ENCODE measurements at regions not wholly inside any gene's neighbourhood (a gene's known extent, or its start where the extent isn't known, plus 50 kb on each side); places are given as distances from the start of the nearest gene placed in this dataset.

GRCh38 chr13:111413407-111414187 lies 93.2 kb downstream of the TEX29 start:
- no peak for DNase-seq
- Histone ChIP-seq H3K27me3 (peaks cover 0 to 5% of the 10 kb centered on the region in 2 donors), H3K4me1 (no peaks in the 10 kb centered on the region), H3K36me3 (no peaks in the 10 kb centered on the region), H3K9me3 (no peaks in the 10 kb centered on the region), H3K4me3 (no peak overlapping the region), H3K27ac (no peak overlapping the region)
- intact Hi-C loops (cut with DNase I; ENCODE audit: low total_unique reads): no loop called here
- TF ChIP-seq POLR2A (IDR thresholded peaks at IDR 0.05): no peak
- TF ChIP-seq CTCF (IDR thresholded peaks at IDR 0.05): no peak

- no peaks in the 10 kb centered on the region for H3K4me1 ChIP-seq
- DNase-seq: no peak
- no peaks in the 10 kb centered on the region for H3K36me3 ChIP-seq
- no peak overlapping the region for H3K4me3 ChIP-seq
- no peaks in the 10 kb centered on the region for H3K9me3 ChIP-seq
- TF ChIP-seq CTCF (IDR thresholded peaks at IDR 0.05): no peak
- no peak for TF ChIP-seq POLR2A (IDR thresholded peaks at IDR 0.05)
- no peaks in the 10 kb centered on the region for H3K27me3 ChIP-seq
- no peak overlapping the region for H3K27ac ChIP-seq
- intact Hi-C loops (cut with DNase I; ENCODE audit: low total_unique reads): no loop called here
Observed at GRCh38 chr13:111414341-111414740, 93.9 kb downstream of the TEX29 start.

GRCh38 chr13:111415246-111415645 lies 94.8 kb downstream of the TEX29 start:
- Histone ChIP-seq H3K4me1 (no peaks in the 10 kb centered on the region), H3K4me3 (no peak overlapping the region), H3K27me3 (no peaks in the 10 kb centered on the region), H3K36me3 (no peaks in the 10 kb centered on the region), H3K27ac (no peak overlapping the region), H3K9me3 (no peaks in the 10 kb centered on the region)
- DNase-seq: no peak
- intact Hi-C loops (cut with DNase I; ENCODE audit: low total_unique reads): no loop called here
- TF ChIP-seq CTCF (IDR thresholded peaks at IDR 0.05) (no peak), POLR2A (IDR thresholded peaks at IDR 0.05) (no peak)

GRCh38 chr13:111415765-111416164 lies 95.3 kb downstream of the TEX29 start:
- Histone ChIP-seq H3K4me1 (no peaks in the 10 kb centered on the region), H3K9me3 (no peaks in the 10 kb centered on the region), H3K36me3 (no peaks in the 10 kb centered on the region), H3K4me3 (no peak overlapping the region), H3K27me3 (no peaks in the 10 kb centered on the region), H3K27ac (no peak overlapping the region)
- intact Hi-C loops (cut with DNase I; ENCODE audit: low total_unique reads): no loop called here
- no peak for DNase-seq
- no peak for TF ChIP-seq POLR2A (IDR thresholded peaks at IDR 0.05)
- TF ChIP-seq CTCF (IDR thresholded peaks at IDR 0.05): no peak

- no peak overlapping the region for H3K27ac ChIP-seq
- no peak for TF ChIP-seq CTCF (IDR thresholded peaks at IDR 0.05)
- TF ChIP-seq POLR2A (IDR thresholded peaks at IDR 0.05): no peak
- intact Hi-C loops (cut with DNase I; ENCODE audit: low total_unique reads): no loop called here
Observed at GRCh38 chr13:111418101-111418500, 97.7 kb downstream of the TEX29 start.

More at GRCh38 chr13:111418101-111418500, 97.7 kb downstream of the TEX29 start:
- no peaks in the 10 kb centered on the region for H3K9me3 ChIP-seq
- H3K4me1 ChIP-seq: no peaks in the 10 kb centered on the region
- H3K27me3 ChIP-seq: no peaks in the 10 kb centered on the region
- no peak overlapping the region for H3K4me3 ChIP-seq
- no peaks in the 10 kb centered on the region for H3K36me3 ChIP-seq
- no peak for DNase-seq

Data from uterus (tissue), 3 donors.